ENCODE measurements at regions not wholly inside any gene's neighbourhood (a gene's known extent, or its start where the extent isn't known, plus 50 kb on each side); places are given as distances from the start of the nearest gene placed in this dataset.

GRCh38 chr6:106862858-106863257 lies 111.7 kb downstream of the CD24 start:
- H3K27me3 Mint-ChIP-seq (ENCODE audit: insufficient read depth, unreplicated experiment): no peaks in the 10 kb centered on the region
- intact Hi-C loops (cut with micrococcal nuclease; ENCODE audit: unreplicated experiment): no loop called here
- no peak for TF ChIP-seq CTCF (IDR thresholded peaks at IDR 0.05; ENCODE audit: insufficient read depth in 1 of 2, low read depth in 1 of 2, low read length in 1 of 2, severe bottlenecking in 1 of 2, unreplicated experiment in 1 of 2)

GRCh38 chr6:106860940-106861339 lies 113.6 kb downstream of the CD24 start:
- Mint-ChIP-seq H3K4me3 (ENCODE audit: unreplicated experiment) (no peak overlapping the region), H3K27ac (ENCODE audit: unreplicated experiment) (no peak overlapping the region), H3K4me1 (ENCODE audit: low read depth, unreplicated experiment) (no peaks in the 10 kb centered on the region), H3K9me3 (ENCODE audit: unreplicated experiment) (peaks cover 18% of the 10 kb centered on the region), H3K36me3 (ENCODE audit: insufficient read depth, unreplicated experiment) (no peaks in the 10 kb centered on the region), H3K27me3 (ENCODE audit: insufficient read depth, unreplicated experiment) (no peaks in the 10 kb centered on the region)
- H3K4me3 ChIP-seq (ENCODE audit: low read depth, low read length): no peak overlapping the region
- H3K36me3 ChIP-seq (ENCODE audit: control insufficient read depth, insufficient read depth, low read length): no peaks in the 10 kb centered on the region
- no peaks in the 10 kb centered on the region for H3K4me1 ChIP-seq
- BruUV-seq (replicated peaks): no TSS peak
- no peak for TF ChIP-seq CTCF (IDR thresholded peaks at IDR 0.05; ENCODE audit: insufficient read depth in 1 of 2, low read depth in 1 of 2, low read length in 1 of 2, severe bottlenecking in 1 of 2, unreplicated experiment in 1 of 2)
- POLR2A ChIA-PET: no interaction called here
- no peak for DNase-seq
- peaks cover 21% of the 10 kb centered on the region; the same call in 1 of the 2 replicates for H3K9me3 ChIP-seq
- no peaks in the 10 kb centered on the region for H3K27me3 ChIP-seq (replicated peaks; ENCODE audit: control insufficient read depth, insufficient read depth, low read length)
- CTCF ChIA-PET: no interaction called here
- intact Hi-C loops (cut with micrococcal nuclease; ENCODE audit: unreplicated experiment): no loop called here

More at GRCh38 chr6:106862858-106863257, 111.7 kb downstream of the CD24 start:
- Histone ChIP-seq H3K4me1 (no peaks in the 10 kb centered on the region), H3K4me3 (ENCODE audit: low read depth, low read length) (no peak overlapping the region), H3K9me3 (peaks cover 23% of the 10 kb centered on the region; the same call in 1 of the 2 replicates), H3K36me3 (ENCODE audit: control insufficient read depth, insufficient read depth, low read length) (no peaks in the 10 kb centered on the region), H3K27me3 (replicated peaks; ENCODE audit: control insufficient read depth, insufficient read depth, low read length) (no peaks in the 10 kb centered on the region)
- no peak for DNase-seq
- H3K4me1 Mint-ChIP-seq (ENCODE audit: low read depth, unreplicated experiment): no peaks in the 10 kb centered on the region
- no peak overlapping the region for H3K4me3 Mint-ChIP-seq (ENCODE audit: unreplicated experiment)
- H3K36me3 Mint-ChIP-seq (ENCODE audit: insufficient read depth, unreplicated experiment): no peaks in the 10 kb centered on the region
- BruUV-seq (replicated peaks): no TSS peak
- ChIA-PET CTCF (no interaction called here), POLR2A (no interaction called here)
- H3K27ac Mint-ChIP-seq (ENCODE audit: unreplicated experiment): no peak overlapping the region
- H3K9me3 Mint-ChIP-seq (ENCODE audit: unreplicated experiment): peaks cover 18% of the 10 kb centered on the region

DNA sequence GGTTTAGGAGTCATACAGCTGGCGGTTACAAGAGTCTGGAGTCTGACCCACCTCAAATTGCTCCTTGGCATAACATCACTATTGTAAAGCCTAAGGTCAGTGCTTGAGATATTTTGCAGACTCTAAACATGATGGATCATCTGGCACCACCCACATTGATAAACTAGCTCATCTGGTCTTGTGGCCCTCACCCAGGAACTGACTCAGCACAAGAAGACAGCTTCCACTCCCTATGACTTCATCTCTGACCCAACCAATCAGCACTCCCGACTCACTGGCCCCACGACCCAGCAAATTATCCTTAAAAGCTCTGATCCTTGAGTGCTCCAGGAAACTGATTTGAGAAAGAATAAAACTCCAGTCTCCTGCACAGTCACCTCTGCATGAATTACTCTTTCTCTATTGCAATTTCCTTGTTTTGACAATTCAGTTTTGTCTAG lies 115.9 kb downstream of the CD24 start:
- Mint-ChIP-seq H3K4me1 (ENCODE audit: low read depth, unreplicated experiment) (no peaks in the 10 kb centered on the region), H3K27ac (ENCODE audit: unreplicated experiment) (peak overlapping the region; percentile 18), H3K27me3 (ENCODE audit: insufficient read depth, unreplicated experiment) (no peaks in the 10 kb centered on the region), H3K36me3 (ENCODE audit: insufficient read depth, unreplicated experiment) (no peaks in the 10 kb centered on the region), H3K4me3 (ENCODE audit: unreplicated experiment) (no peak overlapping the region), H3K9me3 (ENCODE audit: unreplicated experiment) (peaks cover 18% of the 10 kb centered on the region)
- H3K36me3 ChIP-seq (ENCODE audit: control insufficient read depth, insufficient read depth, low read length): no peaks in the 10 kb centered on the region
- peaks cover 21% of the 10 kb centered on the region; the same call in 1 of the 2 replicates for H3K9me3 ChIP-seq
- POLR2A ChIA-PET: no interaction called here
- no TSS peak for BruUV-seq (replicated peaks)
- H3K4me1 ChIP-seq: no peaks in the 10 kb centered on the region
- intact Hi-C loops (cut with micrococcal nuclease; ENCODE audit: unreplicated experiment): no loop called here
- H3K4me3 ChIP-seq (ENCODE audit: low read depth, low read length): no peak overlapping the region
- DNase-seq: no peak
- no peaks in the 10 kb centered on the region for H3K27me3 ChIP-seq (replicated peaks; ENCODE audit: control insufficient read depth, insufficient read depth, low read length)
- CTCF ChIA-PET: no interaction called here
- TF ChIP-seq CTCF (IDR thresholded peaks at IDR 0.05; ENCODE audit: insufficient read depth in 1 of 2, low read depth in 1 of 2, low read length in 1 of 2, severe bottlenecking in 1 of 2, unreplicated experiment in 1 of 2): no peak

Measured in Caco-2 (cell line).